Osteoblast (primary cell): ENCODE measurements at regions not wholly inside any gene's neighbourhood (a gene's known extent, or its start where the extent isn't known, plus 50 kb on each side); places are given as distances from the start of the nearest gene placed in this dataset.

Source experiments
- DNase-seq: peaks from one replicate; pipeline ENCODE4 v3.0.0; 2011; ENCODE audit warnings: low spot score, mixed read lengths; ENCODE audit not compliant: insufficient read length; ENCODE audit errors: missing footprints
- H2AFZ ChIP-seq: 2 replicates; pipeline ENCODE4 v1.6.0; 2011; ENCODE audit warnings: mild to moderate bottlenecking, low read length
- H3K27ac ChIP-seq: 2 replicates; pipeline ENCODE4 v1.5.1; 2011; ENCODE audit warnings: mild to moderate bottlenecking, low read depth, low read length, moderate library complexity
- H3K27me3 ChIP-seq: 2 replicates; pipeline ENCODE4 v1.6.0; 2012; ENCODE audit warnings: mild to moderate bottlenecking, control low read depth, inconsistent platforms, low read length, moderate library complexity; ENCODE audit not compliant: insufficient read depth
- H3K36me3 ChIP-seq: 2 replicates; pipeline ENCODE4 v1.5.1; 2011; ENCODE audit warnings: mild to moderate bottlenecking, low read length, control low read depth, moderate library complexity; ENCODE audit not compliant: insufficient read depth
- H3K4me1 ChIP-seq: 2 replicates; pipeline ENCODE4 v1.5.1; 2011; ENCODE audit warnings: mild to moderate bottlenecking, low read length, control low read depth, moderate library complexity; ENCODE audit not compliant: insufficient read depth
- H3K4me2 ChIP-seq: 2 replicates; pipeline ENCODE4 v1.6.0; 2011; ENCODE audit warnings: mild to moderate bottlenecking, low read length; ENCODE audit not compliant: insufficient read depth
- H3K4me3 ChIP-seq: fragments of 200-600 bp; sonication (generic); 3 replicates; pipeline ENCODE4 v1.5.1; 2012; ENCODE audit warnings: mild to moderate bottlenecking, low read length, inconsistent platforms; ENCODE audit not compliant: insufficient read depth
- H3K79me2 ChIP-seq: 2 replicates; pipeline ENCODE4 v1.6.0; 2012; ENCODE audit warnings: mild to moderate bottlenecking, low read length, control low read depth, inconsistent platforms; ENCODE audit not compliant: insufficient read depth
- H3K9me3 ChIP-seq: 2 replicates; pipeline ENCODE4 v1.5.1; 2011; ENCODE audit warnings: low read depth, low read length, control low read depth
- H4K20me1 ChIP-seq: 2 replicates; pipeline ENCODE4 v1.6.0; 2012; ENCODE audit warnings: mild to moderate bottlenecking, low read length, control low read depth; ENCODE audit not compliant: insufficient read depth
- CTCF ChIP-seq: IDR thresholded peaks from 2 replicates; pipeline ENCODE4 v1.5.1; 2011; ENCODE audit warnings: mild to moderate bottlenecking, low read depth, low read length, moderate library complexity; ENCODE audit errors: extremely low read depth

GRCh38 chr17:34504814-34505484, 74.4 kb upstream of the TMEM132E start:
- H3K9me3 ChIP-seq: no peaks in the 10 kb centered on the region
- H4K20me1 ChIP-seq: no peaks in the 10 kb centered on the region
- TF ChIP-seq CTCF: no peak
- no peaks in the 10 kb centered on the region for H3K27me3 ChIP-seq
- H3K4me1 ChIP-seq: no peaks in the 10 kb centered on the region
- H2AFZ ChIP-seq: no peak overlapping the region
- H3K4me2 ChIP-seq: no peak overlapping the region
- no peak overlapping the region for H3K27ac ChIP-seq
- H3K79me2 ChIP-seq: no peaks in the 10 kb centered on the region
- H3K36me3 ChIP-seq: no peaks in the 10 kb centered on the region
- DNase-seq: no peak
- H3K4me3 ChIP-seq: no peak overlapping the region

GRCh38 chr17:34503528-34504195, 75.7 kb upstream of the TMEM132E start:
- no peaks in the 10 kb centered on the region for H4K20me1 ChIP-seq
- H3K9me3 ChIP-seq: no peaks in the 10 kb centered on the region
- DNase-seq: no peak
- H3K27ac ChIP-seq: no peak overlapping the region
- H3K36me3 ChIP-seq: no peaks in the 10 kb centered on the region
- H3K79me2 ChIP-seq: no peaks in the 10 kb centered on the region
- H3K4me2 ChIP-seq: no peak overlapping the region
- TF ChIP-seq CTCF: no peak
- H2AFZ ChIP-seq: no peak overlapping the region
- no peak overlapping the region for H3K4me3 ChIP-seq
- no peaks in the 10 kb centered on the region for H3K27me3 ChIP-seq
- no peaks in the 10 kb centered on the region for H3K4me1 ChIP-seq

GRCh38 chr17:34502426-34502825, 77.0 kb upstream of the TMEM132E start:
- H2AFZ ChIP-seq: no peak overlapping the region
- DNase-seq: no peak
- no peak overlapping the region for H3K27ac ChIP-seq
- no peak overlapping the region for H3K4me3 ChIP-seq
- H3K36me3 ChIP-seq: no peaks in the 10 kb centered on the region
- no peaks in the 10 kb centered on the region for H3K4me1 ChIP-seq
- H3K9me3 ChIP-seq: no peaks in the 10 kb centered on the region
- H4K20me1 ChIP-seq: no peaks in the 10 kb centered on the region
- no peak overlapping the region for H3K4me2 ChIP-seq
- no peaks in the 10 kb centered on the region for H3K79me2 ChIP-seq
- no peak for TF ChIP-seq CTCF
- H3K27me3 ChIP-seq: no peaks in the 10 kb centered on the region

- no peak overlapping the region for H3K27ac ChIP-seq
- H3K36me3 ChIP-seq: no peaks in the 10 kb centered on the region
- no peaks in the 10 kb centered on the region for H3K79me2 ChIP-seq
- no peak for TF ChIP-seq CTCF
- no peak overlapping the region for H3K4me2 ChIP-seq
- no peaks in the 10 kb centered on the region for H4K20me1 ChIP-seq
- H2AFZ ChIP-seq: no peak overlapping the region
- H3K27me3 ChIP-seq: no peaks in the 10 kb centered on the region
- H3K4me1 ChIP-seq: no peaks in the 10 kb centered on the region
- no peaks in the 10 kb centered on the region for H3K9me3 ChIP-seq
- H3K4me3 ChIP-seq: no peak overlapping the region
- no peak for DNase-seq
These were observed 79.8 kb upstream of the TMEM132E start for GRCh38 chr17:34499576-34499975.
